ENCODE measurements at regions not wholly inside any gene's neighbourhood (a gene's known extent, or its start where the extent isn't known, plus 50 kb on each side); places are given as distances from the start of the nearest gene placed in this dataset.

- in situ Hi-C loops (cut with HindIII; ENCODE audit: low sequenced_read_pairs), result no loop called here
Observed at GRCh38 chr3:18127859-18128681, 297.1 kb downstream of the SATB1 start.

- in situ Hi-C loops (cut with HindIII; ENCODE audit: low sequenced_read_pairs), result no loop called here
Observed at GRCh38 chr3:18127174-18127858, 297.8 kb downstream of the SATB1 start.

DNA sequence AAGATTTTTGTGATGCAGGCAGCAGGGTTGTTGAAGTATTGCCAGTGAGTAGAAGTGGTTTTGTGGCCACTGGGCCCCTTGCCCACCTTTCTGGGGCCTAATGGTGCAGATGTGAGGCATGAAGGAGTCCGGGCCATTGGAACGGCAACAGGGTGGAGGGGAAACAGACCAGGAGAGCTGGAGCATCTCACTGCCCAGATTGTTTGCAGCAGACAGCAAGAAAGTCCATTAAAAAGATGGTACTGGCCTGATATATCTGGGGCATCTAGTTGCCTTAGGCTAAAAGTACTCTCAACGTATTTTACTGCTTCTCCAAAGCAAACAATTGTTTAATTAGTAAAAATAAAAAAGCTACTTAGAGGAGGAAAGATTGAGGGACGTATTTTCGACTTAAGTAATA lies 298.4 kb downstream of the SATB1 start:
- in situ Hi-C loops (cut with HindIII; ENCODE audit: low sequenced_read_pairs), result no loop called here

DNA sequence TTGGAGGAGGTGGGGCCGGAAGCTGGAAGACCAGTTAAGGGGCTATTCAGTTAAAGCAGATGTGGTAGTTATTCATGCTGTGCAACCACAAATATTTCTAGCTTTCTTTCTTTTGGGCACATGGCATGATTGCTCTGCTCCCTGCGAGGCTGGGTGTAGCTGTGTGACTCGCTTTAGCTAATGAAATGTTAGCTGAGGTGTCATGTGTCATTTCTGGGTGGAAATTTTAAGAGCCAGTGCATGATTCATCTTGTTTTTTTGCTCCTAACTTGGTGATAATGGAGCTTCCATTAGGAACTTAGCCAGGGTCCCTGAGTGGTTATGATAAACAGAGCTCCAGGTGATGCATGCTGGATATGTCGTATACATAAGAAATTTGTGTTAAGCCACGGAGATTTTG lies 300.6 kb downstream of the SATB1 start:
- in situ Hi-C loops (cut with HindIII; ENCODE audit: low sequenced_read_pairs), result no loop called here

GRCh38 chr3:18122264-18122663 lies 302.9 kb downstream of the SATB1 start:
- in situ Hi-C loops (cut with HindIII; ENCODE audit: low sequenced_read_pairs), result no loop called here

- in situ Hi-C loops (cut with HindIII; ENCODE audit: low sequenced_read_pairs), result no loop called here
Observed at GRCh38 chr3:18121020-18121419, 304.1 kb downstream of the SATB1 start.

- in situ Hi-C loops (cut with HindIII; ENCODE audit: low sequenced_read_pairs), result no loop called here
Observed at GRCh38 chr3:18119866-18120265, 305.3 kb downstream of the SATB1 start.

GRCh38 chr3:18114894-18115293 lies 310.2 kb downstream of the SATB1 start:
- in situ Hi-C loops (cut with HindIII; ENCODE audit: low sequenced_read_pairs), result no loop called here

GRCh38 chr3:18113417-18113816 lies 311.7 kb downstream of the SATB1 start:
- in situ Hi-C loops (cut with HindIII; ENCODE audit: low sequenced_read_pairs), result no loop called here

GRCh38 chr3:18112674-18113375 lies 312.3 kb downstream of the SATB1 start:
- in situ Hi-C loops (cut with HindIII; ENCODE audit: low sequenced_read_pairs), result no loop called here

DNA sequence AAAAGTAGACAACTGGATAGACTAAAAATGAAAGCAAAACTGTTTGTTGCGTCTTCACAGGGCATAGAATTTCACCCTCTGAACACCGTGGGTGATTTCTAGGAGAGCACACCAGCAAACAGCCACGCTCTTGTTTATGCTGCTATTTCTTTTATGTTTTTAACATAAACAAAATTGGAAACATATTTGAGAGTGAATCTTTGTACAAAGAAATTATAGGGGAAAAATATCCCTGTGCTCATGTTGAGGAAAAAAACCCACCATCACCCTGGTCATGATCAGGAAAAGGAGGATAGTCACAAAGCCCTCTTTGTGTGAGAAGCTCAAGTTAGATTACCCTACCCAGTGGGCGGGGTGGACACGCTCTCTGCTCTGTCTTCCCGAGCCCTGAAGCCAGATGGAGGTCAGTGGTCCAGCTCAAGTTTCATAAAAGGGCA lies 313.3 kb downstream of the SATB1 start:
- in situ Hi-C loops (cut with HindIII; ENCODE audit: low sequenced_read_pairs), result no loop called here

DNA sequence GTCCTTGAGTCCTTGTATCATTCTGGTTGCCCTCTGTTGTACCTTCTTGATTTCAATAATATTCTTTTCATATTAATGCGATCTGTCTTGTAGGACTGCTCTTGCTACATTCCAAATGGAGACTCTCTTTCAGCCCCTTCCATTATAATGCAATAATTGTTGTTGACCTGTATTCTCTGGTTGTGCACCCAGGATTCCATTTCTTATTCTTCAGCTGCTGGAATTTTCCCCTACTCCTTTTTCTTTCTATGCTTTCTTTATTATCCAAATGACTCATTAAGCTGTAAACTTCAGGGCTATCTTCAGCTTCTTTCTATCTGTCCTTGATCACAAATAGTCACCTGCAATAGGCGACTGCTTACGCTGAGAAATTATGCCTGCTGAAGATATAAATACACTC lies 321.5 kb downstream of the SATB1 start:
- in situ Hi-C loops (cut with HindIII; ENCODE audit: low sequenced_read_pairs), result no loop called here

GRCh38 chr3:18100121-18100520 lies 325.0 kb downstream of the SATB1 start:
- in situ Hi-C loops (cut with HindIII; ENCODE audit: low sequenced_read_pairs), result no loop called here

GRCh38 chr3:18099611-18100010 lies 325.5 kb downstream of the SATB1 start:
- in situ Hi-C loops (cut with HindIII; ENCODE audit: low sequenced_read_pairs), result no loop called here

GRCh38 chr3:18098960-18099587 lies 326.1 kb downstream of the SATB1 start:
- in situ Hi-C loops (cut with HindIII; ENCODE audit: low sequenced_read_pairs), result no loop called here

DNA sequence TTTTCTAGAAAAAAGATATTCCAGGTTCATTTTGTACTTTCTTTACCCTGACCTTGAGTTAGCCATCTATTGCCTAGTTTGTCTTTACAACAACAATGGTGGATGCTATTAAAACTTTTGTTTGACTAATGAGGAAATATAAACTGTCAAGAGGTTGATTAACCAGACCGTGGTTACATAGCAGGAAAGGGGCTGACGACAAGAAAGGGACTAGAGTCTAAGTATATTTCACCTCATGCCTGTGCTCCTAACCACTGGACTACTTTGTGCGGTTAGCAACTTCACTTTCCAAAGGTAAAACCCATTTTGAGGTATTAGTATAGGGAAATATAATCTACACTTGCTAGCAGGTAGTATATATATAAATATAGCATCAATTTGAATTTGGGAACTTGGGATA lies 327.1 kb downstream of the SATB1 start:
- in situ Hi-C loops (cut with HindIII; ENCODE audit: low sequenced_read_pairs), result no loop called here

- in situ Hi-C loops (cut with HindIII; ENCODE audit: low sequenced_read_pairs), result no loop called here
Observed at GRCh38 chr3:18097473-18097872, 327.7 kb downstream of the SATB1 start.

- in situ Hi-C loops (cut with HindIII; ENCODE audit: low sequenced_read_pairs), result no loop called here
Observed at GRCh38 chr3:18092726-18093125, 332.4 kb downstream of the SATB1 start.

GRCh38 chr3:18090377-18090776 lies 334.8 kb downstream of the SATB1 start:
- in situ Hi-C loops (cut with HindIII; ENCODE audit: low sequenced_read_pairs), result no loop called here

DNA sequence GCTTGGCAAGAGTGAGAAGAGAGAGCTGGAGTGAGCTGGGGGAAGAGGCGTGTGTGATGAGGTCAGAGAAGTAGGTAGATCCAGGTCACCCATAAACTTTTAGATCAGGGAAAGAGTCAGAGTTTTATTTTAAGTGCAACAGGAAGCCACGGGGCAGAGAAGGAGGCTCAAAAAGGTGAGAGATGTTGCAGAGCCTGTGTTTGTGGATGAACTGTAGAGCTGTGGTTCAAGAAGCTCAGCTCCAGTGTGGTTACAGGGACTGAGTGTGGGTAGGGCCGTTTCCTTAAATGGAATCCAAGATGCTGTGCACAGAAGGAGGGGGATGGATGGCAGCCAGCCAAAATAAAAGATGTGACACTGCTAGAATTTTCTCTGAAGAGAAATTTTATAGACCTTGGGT lies 337.2 kb downstream of the SATB1 start:
- in situ Hi-C loops (cut with HindIII; ENCODE audit: low sequenced_read_pairs), result no loop called here

- in situ Hi-C loops (cut with HindIII; ENCODE audit: low sequenced_read_pairs), result no loop called here
Observed at GRCh38 chr3:18086760-18087159, 338.4 kb downstream of the SATB1 start.

Data from DLD1 (cell line).